A549 (cell line): ENCODE measurements at regions not wholly inside any gene's neighbourhood (a gene's known extent, or its start where the extent isn't known, plus 50 kb on each side); places are given as distances from the start of the nearest gene placed in this dataset.

Source experiments
- EP300 ChIP-seq, 2 experiments: fragments of >200 bp; sonication (Bioruptor Twin); formaldehyde crosslinking; IDR thresholded peaks; 2 replicates in 1 of 2; 3 replicates in 1 of 2; pipeline ENCODE4 v1.6.1; 2016 to 2017
- POLR2A ChIP-seq: IDR thresholded peaks from 2 replicates; pipeline ENCODE4 v1.6.1; 2012; ENCODE audit warnings: mild to moderate bottlenecking, low read length
- RNF2 ChIP-seq: fragments of 200-600 bp; sonication (generic); IDR thresholded peaks from 2 replicates; pipeline ENCODE4 v1.6.1; 2016; ENCODE audit warnings: low read depth, mild to moderate bottlenecking, antibody characterized with exemption, moderate library complexity, borderline replicate concordance
- SMC3 ChIP-seq: fragments of >200 bp; sonication (Bioruptor Twin); formaldehyde crosslinking; IDR thresholded peaks from 3 replicates; pipeline ENCODE4 v1.6.1; 2018; ENCODE audit warnings: inconsistent platforms
- ZNF302 ChIP-seq: fragments of 250-450 bp; sonication (Bioruptor Pico); IDR thresholded peaks from 2 replicates; pipeline ENCODE4 v1.9.0; 2021; ENCODE audit warnings: inconsistent platforms, mild to moderate bottlenecking, moderate library complexity
- TF ChIP-seq, protein P1 (sequence below): fragments of 200-600 bp; sonication (generic); IDR thresholded peaks from 2 replicates; pipeline ENCODE4 v1.6.1; 2016; ENCODE audit warnings: antibody characterized with exemption, mild to moderate bottlenecking, moderate library complexity
- TF ChIP-seq, protein P2 (sequence below): fragments of 450-650 bp; IDR thresholded peaks from 2 replicates; pipeline ENCODE4 v1.6.1; 2014; ENCODE audit warnings: antibody characterized with exemption
- TF ChIP-seq, protein P3 (sequence below): fragments of >200 bp; sonication (Bioruptor Twin); formaldehyde crosslinking; IDR thresholded peaks from 3 replicates; pipeline ENCODE4 v1.5.1; 2016
- TF ChIP-seq, protein P4 (sequence below): fragments of 250-450 bp; sonication (Bioruptor Pico); IDR thresholded peaks from 2 replicates; pipeline ENCODE4 v1.5.0; 2020; ENCODE audit warnings: low read depth, mild to moderate bottlenecking, moderate library complexity
- TF ChIP-seq, protein P5 (sequence below): IDR thresholded peaks from 2 replicates; pipeline ENCODE4 v1.6.1; 2012

DNA sequence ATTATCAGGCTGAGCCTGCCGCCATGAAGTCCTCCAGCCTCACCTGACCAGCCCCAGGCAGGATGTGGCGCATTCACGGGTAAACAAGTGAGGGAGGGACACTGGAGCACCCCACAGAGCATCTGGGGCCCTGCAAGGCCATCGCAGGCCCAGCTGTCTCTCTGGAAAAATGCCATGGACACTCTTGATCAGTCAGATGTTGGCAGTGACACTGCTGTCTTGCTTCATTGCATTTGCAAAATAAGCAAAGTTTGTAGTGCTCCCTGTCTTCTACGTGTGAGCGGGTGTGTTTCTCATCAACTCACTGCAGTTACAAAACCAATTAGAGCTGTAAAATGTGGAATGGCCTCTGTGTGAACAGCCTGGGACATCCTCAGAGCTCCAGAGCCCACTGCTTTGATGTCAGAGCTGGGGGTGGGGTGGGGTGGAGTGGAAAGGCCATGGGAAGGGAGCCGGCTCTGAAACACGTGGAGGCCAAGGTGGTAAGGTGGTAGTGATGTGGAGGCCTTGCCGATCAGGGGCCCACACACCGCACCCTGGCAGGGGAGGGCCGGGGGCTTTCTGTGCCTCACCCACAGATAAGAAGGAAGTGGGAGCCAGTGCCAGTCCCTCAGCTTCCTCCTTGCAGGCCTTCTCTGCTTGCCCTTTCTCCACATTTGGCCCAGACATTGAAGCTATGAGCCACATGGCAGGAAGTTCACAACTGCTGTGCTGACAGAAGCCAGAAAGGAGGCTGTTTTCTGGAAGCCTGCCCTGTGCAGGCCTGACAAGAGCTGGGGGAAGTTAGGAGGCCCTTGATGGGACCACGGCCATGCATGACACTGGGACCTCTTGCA is 254.9 kb downstream of the RHOU start:
- TF ChIP-seq, protein P1, sequence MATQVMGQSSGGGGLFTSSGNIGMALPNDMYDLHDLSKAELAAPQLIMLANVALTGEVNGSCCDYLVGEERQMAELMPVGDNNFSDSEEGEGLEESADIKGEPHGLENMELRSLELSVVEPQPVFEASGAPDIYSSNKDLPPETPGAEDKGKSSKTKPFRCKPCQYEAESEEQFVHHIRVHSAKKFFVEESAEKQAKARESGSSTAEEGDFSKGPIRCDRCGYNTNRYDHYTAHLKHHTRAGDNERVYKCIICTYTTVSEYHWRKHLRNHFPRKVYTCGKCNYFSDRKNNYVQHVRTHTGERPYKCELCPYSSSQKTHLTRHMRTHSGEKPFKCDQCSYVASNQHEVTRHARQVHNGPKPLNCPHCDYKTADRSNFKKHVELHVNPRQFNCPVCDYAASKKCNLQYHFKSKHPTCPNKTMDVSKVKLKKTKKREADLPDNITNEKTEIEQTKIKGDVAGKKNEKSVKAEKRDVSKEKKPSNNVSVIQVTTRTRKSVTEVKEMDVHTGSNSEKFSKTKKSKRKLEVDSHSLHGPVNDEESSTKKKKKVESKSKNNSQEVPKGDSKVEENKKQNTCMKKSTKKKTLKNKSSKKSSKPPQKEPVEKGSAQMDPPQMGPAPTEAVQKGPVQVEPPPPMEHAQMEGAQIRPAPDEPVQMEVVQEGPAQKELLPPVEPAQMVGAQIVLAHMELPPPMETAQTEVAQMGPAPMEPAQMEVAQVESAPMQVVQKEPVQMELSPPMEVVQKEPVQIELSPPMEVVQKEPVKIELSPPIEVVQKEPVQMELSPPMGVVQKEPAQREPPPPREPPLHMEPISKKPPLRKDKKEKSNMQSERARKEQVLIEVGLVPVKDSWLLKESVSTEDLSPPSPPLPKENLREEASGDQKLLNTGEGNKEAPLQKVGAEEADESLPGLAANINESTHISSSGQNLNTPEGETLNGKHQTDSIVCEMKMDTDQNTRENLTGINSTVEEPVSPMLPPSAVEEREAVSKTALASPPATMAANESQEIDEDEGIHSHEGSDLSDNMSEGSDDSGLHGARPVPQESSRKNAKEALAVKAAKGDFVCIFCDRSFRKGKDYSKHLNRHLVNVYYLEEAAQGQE = no peak
- TF ChIP-seq, protein P2, sequence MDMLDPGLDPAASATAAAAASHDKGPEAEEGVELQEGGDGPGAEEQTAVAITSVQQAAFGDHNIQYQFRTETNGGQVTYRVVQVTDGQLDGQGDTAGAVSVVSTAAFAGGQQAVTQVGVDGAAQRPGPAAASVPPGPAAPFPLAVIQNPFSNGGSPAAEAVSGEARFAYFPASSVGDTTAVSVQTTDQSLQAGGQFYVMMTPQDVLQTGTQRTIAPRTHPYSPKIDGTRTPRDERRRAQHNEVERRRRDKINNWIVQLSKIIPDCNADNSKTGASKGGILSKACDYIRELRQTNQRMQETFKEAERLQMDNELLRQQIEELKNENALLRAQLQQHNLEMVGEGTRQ = no peak
- TF ChIP-seq, protein P3, sequence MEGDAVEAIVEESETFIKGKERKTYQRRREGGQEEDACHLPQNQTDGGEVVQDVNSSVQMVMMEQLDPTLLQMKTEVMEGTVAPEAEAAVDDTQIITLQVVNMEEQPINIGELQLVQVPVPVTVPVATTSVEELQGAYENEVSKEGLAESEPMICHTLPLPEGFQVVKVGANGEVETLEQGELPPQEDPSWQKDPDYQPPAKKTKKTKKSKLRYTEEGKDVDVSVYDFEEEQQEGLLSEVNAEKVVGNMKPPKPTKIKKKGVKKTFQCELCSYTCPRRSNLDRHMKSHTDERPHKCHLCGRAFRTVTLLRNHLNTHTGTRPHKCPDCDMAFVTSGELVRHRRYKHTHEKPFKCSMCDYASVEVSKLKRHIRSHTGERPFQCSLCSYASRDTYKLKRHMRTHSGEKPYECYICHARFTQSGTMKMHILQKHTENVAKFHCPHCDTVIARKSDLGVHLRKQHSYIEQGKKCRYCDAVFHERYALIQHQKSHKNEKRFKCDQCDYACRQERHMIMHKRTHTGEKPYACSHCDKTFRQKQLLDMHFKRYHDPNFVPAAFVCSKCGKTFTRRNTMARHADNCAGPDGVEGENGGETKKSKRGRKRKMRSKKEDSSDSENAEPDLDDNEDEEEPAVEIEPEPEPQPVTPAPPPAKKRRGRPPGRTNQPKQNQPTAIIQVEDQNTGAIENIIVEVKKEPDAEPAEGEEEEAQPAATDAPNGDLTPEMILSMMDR = no peak
- TF ChIP-seq ZNF302 = no peak
- TF ChIP-seq RNF2 = no peak
- TF ChIP-seq, protein P4, sequence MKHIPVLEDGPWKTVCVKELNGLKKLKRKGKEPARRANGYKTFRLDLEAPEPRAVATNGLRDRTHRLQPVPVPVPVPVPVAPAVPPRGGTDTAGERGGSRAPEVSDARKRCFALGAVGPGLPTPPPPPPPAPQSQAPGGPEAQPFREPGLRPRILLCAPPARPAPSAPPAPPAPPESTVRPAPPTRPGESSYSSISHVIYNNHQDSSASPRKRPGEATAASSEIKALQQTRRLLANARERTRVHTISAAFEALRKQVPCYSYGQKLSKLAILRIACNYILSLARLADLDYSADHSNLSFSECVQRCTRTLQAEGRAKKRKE (CRISPR knock-in tag) = no peak
- no peak for TF ChIP-seq SMC3
- TF ChIP-seq POLR2A = no peak
- TF ChIP-seq, protein P5, sequence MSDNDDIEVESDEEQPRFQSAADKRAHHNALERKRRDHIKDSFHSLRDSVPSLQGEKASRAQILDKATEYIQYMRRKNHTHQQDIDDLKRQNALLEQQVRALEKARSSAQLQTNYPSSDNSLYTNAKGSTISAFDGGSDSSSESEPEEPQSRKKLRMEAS = no peak
- no peak for TF ChIP-seq EP300 (IDR thresholded peaks at IDR 0.05)
